Mesenchymal stem cell (in vitro differentiated cells and primary cell): ENCODE measurements at regions not wholly inside any gene's neighbourhood (a gene's known extent, or its start where the extent isn't known, plus 50 kb on each side); places are given as distances from the start of the nearest gene placed in this dataset.

ENCODE experiments used
- DNase-seq: peaks from one replicate; pipeline ENCODE4 v3.0.0-alpha.2; 2013
- H2AFZ ChIP-seq: one replicate; pipeline ENCODE4 v1.6.1; 2013; ENCODE audit warnings: low read depth, mild to moderate bottlenecking, control low read depth, inconsistent platforms, low read length, moderate library complexity
- H2AK5ac ChIP-seq: 2 replicates; pipeline ENCODE4 v1.6.1; 2013; ENCODE audit warnings: low read length, moderate library complexity, mild to moderate bottlenecking, inconsistent platforms; ENCODE audit not compliant: severe bottlenecking
- H2BK120ac ChIP-seq: one replicate; pipeline ENCODE4 v1.6.1; 2013; ENCODE audit warnings: low read depth, mild to moderate bottlenecking, inconsistent platforms, low read length, moderate library complexity
- H2BK12ac ChIP-seq, 2 experiments: one replicate each; pipeline ENCODE4 v1.6.1; 2013; ENCODE audit warnings: inconsistent platforms in 2 of 2, low read length in 2 of 2, mild to moderate bottlenecking in 2 of 2, moderate library complexity in 2 of 2, control low read depth in 1 of 2
- H2BK15ac ChIP-seq: one replicate; pipeline ENCODE4 v1.6.1; 2013; ENCODE audit warnings: mild to moderate bottlenecking, low read depth, inconsistent platforms; ENCODE audit not compliant: poor library complexity, severe bottlenecking
- H2BK5ac ChIP-seq: 2 replicates; pipeline ENCODE4 v1.6.1; 2013; ENCODE audit warnings: low read depth, mild to moderate bottlenecking, low read length, control low read depth, inconsistent platforms; ENCODE audit not compliant: poor library complexity, severe bottlenecking
- H3K14ac ChIP-seq, 2 experiments: one replicate each; pipeline ENCODE4 v1.6.1; 2013; ENCODE audit warnings: inconsistent platforms in 2 of 2, low read length in 2 of 2, control low read depth in 1 of 2, mild to moderate bottlenecking in 1 of 2, moderate library complexity in 1 of 2
- H3K18ac ChIP-seq, 2 experiments: one replicate each; pipeline ENCODE4 v1.6.1; 2013; ENCODE audit warnings: inconsistent platforms in 2 of 2, low read length in 2 of 2, control low read depth in 1 of 2, low read depth in 1 of 2, mild to moderate bottlenecking in 1 of 2
- H3K23ac ChIP-seq, 2 experiments: one replicate each; pipeline ENCODE4 v1.6.1; 2013; ENCODE audit warnings: inconsistent platforms in 2 of 2, low read length in 2 of 2, mild to moderate bottlenecking in 2 of 2, moderate library complexity in 2 of 2, control low read depth in 1 of 2
- H3K27ac ChIP-seq: 2 replicates; pipeline ENCODE4 v1.5.1; 2013; ENCODE audit warnings: mild to moderate bottlenecking, moderate library complexity, low read length, control low read depth, inconsistent platforms; ENCODE audit not compliant: poor library complexity, severe bottlenecking
- H3K27me3 ChIP-seq, 2 experiments: 2 replicates each; pipeline versions ENCODE4 v1.6.1 to v1.7.0; 2013; ENCODE audit warnings: low read length in 2 of 2, mild to moderate bottlenecking in 2 of 2, moderate library complexity in 2 of 2, control low read depth in 1 of 2, inconsistent platforms in 1 of 2; ENCODE audit not compliant: control insufficient read depth in 1 of 2, insufficient read depth in 1 of 2
- H3K36me3 ChIP-seq, 2 experiments: 2 replicates each; pipeline versions ENCODE4 v1.6.1 to v1.7.0; 2013; ENCODE audit warnings: low read length in 2 of 2, control low read depth in 1 of 2, inconsistent platforms in 1 of 2, low read depth in 1 of 2, mild to moderate bottlenecking in 1 of 2; ENCODE audit not compliant: insufficient read depth in 2 of 2, control insufficient read depth in 1 of 2
- H3K4ac ChIP-seq, 2 experiments: one replicate each; pipeline ENCODE4 v1.6.1; 2013; ENCODE audit warnings: inconsistent platforms in 2 of 2, low read length in 2 of 2, mild to moderate bottlenecking in 2 of 2, moderate library complexity in 2 of 2, control low read depth in 1 of 2, low read depth in 1 of 2
- H3K4me1 ChIP-seq: 2 replicates; pipeline ENCODE4 v1.6.1; 2013; ENCODE audit warnings: low read depth, low read length, control low read depth; ENCODE audit not compliant: control insufficient read depth, insufficient read depth
- H3K4me2 ChIP-seq: 2 replicates; pipeline ENCODE4 v1.6.1; 2013; ENCODE audit warnings: low read length, mild to moderate bottlenecking, inconsistent platforms; ENCODE audit not compliant: poor library complexity, severe bottlenecking
- H3K4me3 ChIP-seq, 2 experiments: 2 replicates each; pipeline versions ENCODE4 v1.5.1 to v1.7.0; 2013; ENCODE audit warnings: low read length in 2 of 2, mild to moderate bottlenecking in 2 of 2, control low read depth in 1 of 2, low read depth in 1 of 2; ENCODE audit not compliant: insufficient read depth in 1 of 2
- H3K79me1 ChIP-seq: replicated peaks from 2 replicates; pipeline ENCODE4 v1.6.1; 2013; ENCODE audit warnings: mild to moderate bottlenecking, control low read depth, low read length, inconsistent platforms; ENCODE audit not compliant: poor library complexity, severe bottlenecking
- H3K9ac ChIP-seq: 2 replicates; pipeline ENCODE4 v1.7.0; 2013; ENCODE audit warnings: mild to moderate bottlenecking, low read length, moderate library complexity
- H3K9me3 ChIP-seq: 2 replicates; pipeline ENCODE4 v1.7.0; 2013; ENCODE audit warnings: mild to moderate bottlenecking, low read length; ENCODE audit not compliant: control insufficient read depth
- H4K8ac ChIP-seq: one replicate; pipeline ENCODE4 v1.6.1; 2013; ENCODE audit warnings: inconsistent platforms, mild to moderate bottlenecking, low read length, moderate library complexity
- H4K91ac ChIP-seq: one replicate; pipeline ENCODE4 v1.6.1; 2013; ENCODE audit warnings: mild to moderate bottlenecking, low read length, inconsistent platforms
- WGBS: methylation state at CpG from one replicate; pipeline ENCODE4 v1.1.7; 2013; ENCODE audit warnings: mixed read lengths; 5-methylcytosine and 5-hydroxymethylcytosine counted together

DNA sequence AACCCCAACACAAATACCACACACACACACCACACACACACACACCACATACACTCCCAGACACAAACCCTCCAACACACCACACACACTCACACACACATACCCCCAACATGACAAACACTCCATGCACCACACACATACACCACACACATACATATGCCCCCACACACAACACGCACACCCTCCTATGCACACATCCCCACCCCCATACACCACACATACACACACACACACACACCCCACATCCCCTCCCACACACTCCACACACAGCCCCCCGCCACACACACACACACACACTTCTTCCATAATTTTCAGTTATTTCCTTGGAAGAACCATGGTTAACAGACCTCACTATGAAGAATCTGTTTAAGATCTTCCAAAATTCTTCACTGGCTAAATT lies 173.5 kb upstream of the KCNIP4 start:
- Histone ChIP-seq H3K14ac (no peak overlapping the region), H3K36me3 (no peaks in the 10 kb centered on the region), H2BK120ac (no peak overlapping the region), H3K4me1 (no peaks in the 10 kb centered on the region), H3K27ac (no peak overlapping the region), H3K27me3 (no peaks in the 10 kb centered on the region), H2AFZ (no peak overlapping the region), H3K4me2 (no peak overlapping the region), H4K8ac (no peak overlapping the region), H4K91ac (peak overlapping the region; percentile 27), H2BK12ac (no peak overlapping the region), H2BK5ac (no peak overlapping the region), H2BK15ac (no peak overlapping the region), H3K4me3 (no peak overlapping the region), H3K9me3 (no peaks in the 10 kb centered on the region), H3K4ac (no peak overlapping the region), H3K18ac (no peak overlapping the region), H3K23ac (no peak overlapping the region), H3K9ac (no peak overlapping the region), H2AK5ac (no peak overlapping the region), H3K79me1 (no peaks in the 10 kb centered on the region)
- DNase-seq, result no peak
- WGBS, result 86% methylated on average over 2 of the region's 2 CpGs

GRCh38 chr4:22115262-22115661 lies 166.7 kb upstream of the KCNIP4 start:
- Histone ChIP-seq H3K27me3 (no peaks in the 10 kb centered on the region), H4K91ac (no peak overlapping the region), H3K4me2 (no peak overlapping the region), H3K18ac (no peak overlapping the region), H3K4me1 (no peaks in the 10 kb centered on the region), H3K23ac (no peak overlapping the region), H2BK15ac (no peak overlapping the region), H2BK5ac (no peak overlapping the region), H2BK120ac (no peak overlapping the region), H3K79me1 (no peaks in the 10 kb centered on the region), H3K36me3 (no peaks in the 10 kb centered on the region), H2BK12ac (no peak overlapping the region), H3K27ac (no peak overlapping the region), H2AFZ (no peak overlapping the region), H3K4ac (no peak overlapping the region), H3K14ac (no peak overlapping the region), H3K9ac (no peak overlapping the region), H3K9me3 (no peaks in the 10 kb centered on the region), H2AK5ac (no peak overlapping the region), H4K8ac (no peak overlapping the region), H3K4me3 (no peak overlapping the region)
- WGBS, result no CpG with 5 or more reads among the region's 2 CpGs
- DNase-seq, result no peak

GRCh38 chr4:22103768-22104167 lies 155.2 kb upstream of the KCNIP4 start:
- no peak overlapping the region for H2BK15ac ChIP-seq
- H3K79me1 ChIP-seq, result no peaks in the 10 kb centered on the region
- no peak overlapping the region for H4K91ac ChIP-seq
- H3K27ac ChIP-seq, result no peak overlapping the region
- no peaks in the 10 kb centered on the region for H3K27me3 ChIP-seq
- no peak overlapping the region for H3K4me3 ChIP-seq
- no peak overlapping the region for H4K8ac ChIP-seq
- H3K23ac ChIP-seq, result no peak overlapping the region
- no peak overlapping the region for H2BK120ac ChIP-seq
- no peaks in the 10 kb centered on the region for H3K36me3 ChIP-seq
- no peak overlapping the region for H3K14ac ChIP-seq
- no peak overlapping the region for H3K18ac ChIP-seq
- H3K9me3 ChIP-seq, result no peaks in the 10 kb centered on the region
- no peak overlapping the region for H3K4me2 ChIP-seq
- H2BK12ac ChIP-seq, result no peak overlapping the region
- no peak overlapping the region for H3K9ac ChIP-seq
- no peaks in the 10 kb centered on the region for H3K4me1 ChIP-seq
- no peak overlapping the region for H2AK5ac ChIP-seq
- H3K4ac ChIP-seq, result no peak overlapping the region
- 44% methylated on average over 1 of the region's 2 CpGs for WGBS
- no peak overlapping the region for H2BK5ac ChIP-seq
- no peak for DNase-seq
- no peak overlapping the region for H2AFZ ChIP-seq

DNA sequence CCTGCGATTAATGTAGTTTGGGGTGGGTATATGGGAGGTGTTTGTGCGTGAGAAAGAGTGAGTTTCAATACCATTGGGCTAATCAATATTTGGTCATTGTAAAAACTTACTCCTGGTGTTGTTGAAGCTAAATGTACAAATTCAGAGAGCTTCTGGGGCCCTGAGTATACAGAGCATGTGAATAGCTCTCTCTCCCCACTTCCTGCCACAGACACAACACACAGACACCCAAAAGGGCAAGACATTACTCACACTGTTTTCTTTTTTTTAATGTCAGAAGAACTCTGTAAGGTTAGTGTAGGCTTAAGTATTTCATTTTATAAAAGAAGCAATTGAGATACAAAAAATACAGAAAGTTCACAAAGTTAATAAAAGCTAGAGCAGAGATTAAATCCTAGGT lies 151.3 kb upstream of the KCNIP4 start:
- no peaks in the 10 kb centered on the region for H3K36me3 ChIP-seq
- 60% methylated on average over 1 of the region's 2 CpGs for WGBS

More for the DNA sequence above, 151.3 kb upstream of the KCNIP4 start:
- Histone ChIP-seq H3K27me3 (no peaks in the 10 kb centered on the region), H2BK15ac (no peak overlapping the region), H3K4me1 (peaks cover 1% of the 10 kb centered on the region), H4K91ac (no peak overlapping the region), H3K4ac (no peak overlapping the region), H2BK120ac (no peak overlapping the region), H3K18ac (no peak overlapping the region), H2BK12ac (no peak overlapping the region), H3K23ac (no peak overlapping the region), H3K9ac (peak overlapping the region; percentile 28), H2AFZ (no peak overlapping the region), H2BK5ac (no peak overlapping the region), H2AK5ac (no peak overlapping the region), H3K4me2 (no peak overlapping the region), H3K4me3 (no peak overlapping the region), H3K14ac (no peak overlapping the region), H3K9me3 (no peaks in the 10 kb centered on the region), H3K27ac (no peak overlapping the region), H4K8ac (no peak overlapping the region), H3K79me1 (no peaks in the 10 kb centered on the region)
- no peak for DNase-seq
